RWPE1 (cell line): ENCODE measurements at regions not wholly inside any gene's neighbourhood (a gene's known extent, or its start where the extent isn't known, plus 50 kb on each side); places are given as distances from the start of the nearest gene placed in this dataset.

Experiments
- CTCF ChIA-PET: fragments of 350-600 bp; sonication (Branson Sonifier 250); formaldehyde crosslinking; extraction: SDS; loops from one replicate; lab custom pipeline; 2021; lab: Yijun Ruan, JAX
- POLR2A ChIA-PET: fragments of 400-600 bp; formaldehyde crosslinking; extraction: SDS; loops from one replicate; lab custom pipeline; 2020; ENCODE audit warnings: antibody characterized with exemption; ENCODE audit not compliant: low non-redundant PET; lab: Yijun Ruan, JAX
- DNase-seq: peaks from one replicate; pipeline ENCODE4 v3.0.0; 2012; ENCODE audit warnings: low spot score
- H3K27ac ChIP-seq: fragments of 450-650 bp; 2 replicates; pipeline ENCODE4 v1.5.1; 2017
- CTCF ChIP-seq: fragments of 450-650 bp; conservative IDR thresholded peaks from 2 replicates; pipeline ENCODE4 v1.5.1; 2017; ENCODE audit warnings: low read depth, mild to moderate bottlenecking

GRCh38 chr5:58156973-58157701, 302.7 kb downstream of the PLK2 start:
- no peak overlapping the region for H3K27ac ChIP-seq
- CTCF ChIA-PET: interaction anchor here (0.6 kb wide), 1 partner anchor 156 kb away, joined by 8 read pairs; no protein-coding TSS in a partner anchor
- no peak for TF ChIP-seq CTCF
- POLR2A ChIA-PET: no interaction called here
- DNase-seq: no peak

- TF ChIP-seq CTCF: no peak
- DNase-seq: no peak
- CTCF ChIA-PET: interaction anchor here (0.6 kb wide), 1 partner anchor 377 kb away, joined by 3 read pairs; no protein-coding TSS in a partner anchor
- no peak overlapping the region for H3K27ac ChIP-seq
- POLR2A ChIA-PET: no interaction called here
Measured at GRCh38 chr5:58156361-58156760, 303.5 kb downstream of the PLK2 start.

GRCh38 chr5:58153255-58153654, 306.6 kb downstream of the PLK2 start:
- POLR2A ChIA-PET: no interaction called here
- no peak overlapping the region for H3K27ac ChIP-seq
- no peak for DNase-seq
- CTCF ChIA-PET: no interaction called here
- no peak for TF ChIP-seq CTCF

GRCh38 chr5:58151414-58151813, 308.5 kb downstream of the PLK2 start:
- TF ChIP-seq CTCF: no peak
- no peak overlapping the region for H3K27ac ChIP-seq
- DNase-seq: no peak
- CTCF ChIA-PET: interaction anchor here (0.6 kb wide), 1 partner anchor 207 kb away, joined by 4 read pairs; no protein-coding TSS in a partner anchor
- POLR2A ChIA-PET: no interaction called here

- DNase-seq: no peak
- CTCF ChIA-PET: no interaction called here
- H3K27ac ChIP-seq: no peak overlapping the region
- no peak for TF ChIP-seq CTCF
- POLR2A ChIA-PET: no interaction called here
Measured at GRCh38 chr5:58150926-58151325, 309.0 kb downstream of the PLK2 start.

GRCh38 chr5:58149746-58150145, 310.1 kb downstream of the PLK2 start:
- no peak overlapping the region for H3K27ac ChIP-seq
- ChIA-PET CTCF (interaction anchor here (0.9 kb wide), 1 partner anchor 312 kb away, joined by 3 read pairs; no protein-coding TSS in a partner anchor), POLR2A (no interaction called here)
- DNase-seq: peak; percentile 25
- no peak for TF ChIP-seq CTCF
